Tibial nerve (tissue), 4 donors: ENCODE measurements at regions not wholly inside any gene's neighbourhood (a gene's known extent, or its start where the extent isn't known, plus 50 kb on each side); places are given as distances from the start of the nearest gene placed in this dataset.

ENCODE experiments used
- DNase-seq, 2 donors: peaks; one replicate each; pipeline ENCODE4 v3.0.0-alpha.2; 2019; ENCODE audit warnings: low spot score in 2 of 2
- H3K27ac ChIP-seq, 4 donors: fragments of 200-600 bp; sonication (generic) in 3 of 4; one replicate each; pipeline ENCODE4 v1.5.1; 2017 to 2019; ENCODE audit warnings: mild to moderate bottlenecking in 1 of 4
- H3K27me3 ChIP-seq, 2 donors: fragments of 200-600 bp; sonication (generic) in 1 of 2; one replicate each; pipeline versions ENCODE4 v1.5.1 to v1.6.0; 2017 to 2019
- H3K36me3 ChIP-seq, 3 donors: fragments of 200-600 bp; sonication (generic); one replicate each; pipeline ENCODE4 v1.5.1; 2018 to 2019
- H3K4me1 ChIP-seq, 4 donors: fragments of 200-600 bp; sonication (generic) in 3 of 4; one replicate each; pipeline ENCODE4 v1.5.1; 2017 to 2019
- H3K4me3 ChIP-seq, 4 donors: fragments of 200-600 bp; sonication (generic) in 3 of 4; one replicate each; pipeline ENCODE4 v1.5.1; 2017 to 2019; ENCODE audit warnings: mild to moderate bottlenecking in 1 of 4, moderate library complexity in 1 of 4
- H3K9me3 ChIP-seq, 4 donors: fragments of 200-600 bp; sonication (generic) in 3 of 4; one replicate each; pipeline ENCODE4 v1.5.1; 2017 to 2019
- EP300 ChIP-seq, 2 donors: sonication (generic); formaldehyde crosslinking; IDR thresholded peaks; one replicate each; pipeline ENCODE4 v1.6.1; 2017; ENCODE audit warnings: antibody characterized with exemption in 2 of 2, mild to moderate bottlenecking in 1 of 2
- POLR2A ChIP-seq, 2 donors: fragments of 450-650 bp; IDR thresholded peaks; one replicate each; pipeline ENCODE4 v1.6.1; 2017; ENCODE audit warnings: antibody characterized with exemption in 2 of 2, mild to moderate bottlenecking in 2 of 2, moderate library complexity in 2 of 2
- WGBS, 2 donors: methylation state at CpG; one replicate each; pipeline ENCODE4 v1.1.5; 2018; 5-methylcytosine and 5-hydroxymethylcytosine counted together
- TF ChIP-seq, protein P1 (sequence below), 5 experiments: fragments of 200-600 bp in 3 of 5; fragments of 450-650 bp in 2 of 5; sonication (generic) in 3 of 5; IDR thresholded peaks; one replicate each; pipeline ENCODE4 v1.5.1; 2016 to 2019; ENCODE audit warnings: antibody characterized with exemption in 5 of 5, mild to moderate bottlenecking in 3 of 5, moderate library complexity in 2 of 5

DNA sequence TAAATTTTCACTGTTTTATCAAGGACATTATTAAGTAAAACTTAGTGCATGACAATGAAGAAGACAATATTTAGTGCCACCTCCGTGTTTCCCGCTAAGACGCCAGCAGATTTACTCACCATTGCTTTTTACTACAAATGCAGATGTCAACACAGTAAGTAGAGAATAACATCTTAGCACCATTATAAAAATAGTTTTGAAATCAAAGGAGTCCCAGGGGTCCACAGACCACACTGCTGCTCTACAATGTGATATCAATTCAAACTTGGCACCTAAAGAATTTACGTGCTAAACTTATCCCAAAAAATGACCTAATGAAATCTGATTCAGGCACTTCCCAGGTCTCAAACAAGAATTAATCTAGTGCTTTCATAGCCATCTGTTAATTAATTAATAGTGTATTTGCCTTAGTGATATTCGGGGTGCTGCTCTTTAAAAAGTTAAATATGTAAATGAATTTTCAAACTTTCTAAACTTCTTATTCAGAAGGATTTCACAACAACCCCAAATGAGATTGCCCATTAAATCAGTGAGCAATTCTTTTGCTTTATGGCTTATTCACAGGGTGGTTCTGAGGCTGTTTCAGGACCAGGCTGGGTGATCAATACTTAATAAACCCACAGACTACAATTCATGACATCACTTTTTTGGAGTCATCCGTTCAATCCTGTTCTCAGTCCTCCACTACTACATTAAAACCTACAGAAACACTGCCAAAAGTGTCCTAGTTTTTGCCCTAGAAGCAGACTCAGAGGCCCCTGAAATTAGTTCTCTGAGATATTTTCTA is 161.3 kb upstream of the LMNTD1 start:
- no peak overlapping the region for H3K4me3 ChIP-seq
- H3K9me3 ChIP-seq = peaks cover 0 to 12% (median 2%) of the 10 kb centered on the region in 4 donors
- TF ChIP-seq, protein P1, sequence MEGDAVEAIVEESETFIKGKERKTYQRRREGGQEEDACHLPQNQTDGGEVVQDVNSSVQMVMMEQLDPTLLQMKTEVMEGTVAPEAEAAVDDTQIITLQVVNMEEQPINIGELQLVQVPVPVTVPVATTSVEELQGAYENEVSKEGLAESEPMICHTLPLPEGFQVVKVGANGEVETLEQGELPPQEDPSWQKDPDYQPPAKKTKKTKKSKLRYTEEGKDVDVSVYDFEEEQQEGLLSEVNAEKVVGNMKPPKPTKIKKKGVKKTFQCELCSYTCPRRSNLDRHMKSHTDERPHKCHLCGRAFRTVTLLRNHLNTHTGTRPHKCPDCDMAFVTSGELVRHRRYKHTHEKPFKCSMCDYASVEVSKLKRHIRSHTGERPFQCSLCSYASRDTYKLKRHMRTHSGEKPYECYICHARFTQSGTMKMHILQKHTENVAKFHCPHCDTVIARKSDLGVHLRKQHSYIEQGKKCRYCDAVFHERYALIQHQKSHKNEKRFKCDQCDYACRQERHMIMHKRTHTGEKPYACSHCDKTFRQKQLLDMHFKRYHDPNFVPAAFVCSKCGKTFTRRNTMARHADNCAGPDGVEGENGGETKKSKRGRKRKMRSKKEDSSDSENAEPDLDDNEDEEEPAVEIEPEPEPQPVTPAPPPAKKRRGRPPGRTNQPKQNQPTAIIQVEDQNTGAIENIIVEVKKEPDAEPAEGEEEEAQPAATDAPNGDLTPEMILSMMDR (IDR thresholded peaks at IDR 0.05) = no peak
- 71 to 76% methylated on average over 6 of the region's 6 CpGs for WGBS, 2 donors
- H3K36me3 ChIP-seq = no peaks in the 10 kb centered on the region
- H3K27me3 ChIP-seq = no peaks in the 10 kb centered on the region
- no peaks in the 10 kb centered on the region for H3K4me1 ChIP-seq
- DNase-seq = no peak
- H3K27ac ChIP-seq = peak overlapping the region in 2 of 4 donors; percentile 45 to 69

DNA sequence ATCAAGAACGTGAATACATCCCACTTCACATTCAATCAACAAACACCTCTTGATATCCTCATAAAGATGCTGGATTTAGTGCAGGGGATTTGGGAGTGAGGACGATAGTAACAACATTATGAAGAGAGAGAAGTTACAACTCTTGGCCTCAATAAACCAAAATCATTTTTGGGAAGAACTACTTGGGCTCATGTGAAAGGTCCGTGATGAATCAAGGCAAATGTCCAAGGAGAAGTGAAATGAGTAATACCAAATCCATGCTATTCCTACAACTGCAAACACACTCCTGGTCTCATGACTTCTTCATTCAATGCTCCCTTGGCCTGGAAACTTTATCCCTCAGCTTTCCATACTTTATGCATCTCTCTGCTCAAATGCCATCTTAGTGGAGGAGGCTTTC is 162.0 kb upstream of the LMNTD1 start:
- Histone ChIP-seq H3K4me3 (no peak overlapping the region), H3K36me3 (no peaks in the 10 kb centered on the region), H3K4me1 (no peaks in the 10 kb centered on the region), H3K27me3 (no peaks in the 10 kb centered on the region), H3K27ac (peak overlapping the region in 2 of 4 donors; percentile 45 to 69), H3K9me3 (peaks cover 0 to 12% (median 2%) of the 10 kb centered on the region in 4 donors)
- TF ChIP-seq POLR2A (IDR thresholded peaks at IDR 0.05) (no peak), EP300 (IDR thresholded peaks at IDR 0.05) (peak in 1 of 2 donors; percentile 50)
- TF ChIP-seq, protein P1 (IDR thresholded peaks at IDR 0.05) = no peak
- 75 to 77% methylated on average over 3 of the region's 3 CpGs for WGBS, 2 donors
- DNase-seq = no peak

DNA sequence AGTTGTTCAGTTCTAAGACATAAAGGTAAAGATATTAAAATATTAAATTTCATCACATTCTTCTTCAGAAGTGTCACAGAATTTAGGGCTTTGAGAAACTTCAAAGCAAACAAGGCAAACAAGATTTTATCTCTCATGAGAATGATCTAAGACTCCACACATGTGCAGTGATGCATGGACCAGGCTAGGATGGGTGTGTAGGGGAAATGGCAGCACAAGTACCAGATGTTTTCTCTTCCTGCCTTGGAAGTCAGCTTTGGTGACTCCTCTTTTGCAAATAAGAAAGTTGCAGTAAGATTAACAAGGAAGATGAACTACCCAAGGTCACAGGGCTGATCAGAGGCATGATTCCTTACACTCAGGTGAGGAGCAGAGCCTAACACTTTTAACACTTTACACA is 163.8 kb upstream of the LMNTD1 start:
- no peak for TF ChIP-seq POLR2A (IDR thresholded peaks at IDR 0.05)
- TF ChIP-seq EP300 (IDR thresholded peaks at IDR 0.05) = no peak
- TF ChIP-seq, protein P1 (IDR thresholded peaks at IDR 0.05) = no peak
- Histone ChIP-seq H3K27me3 (no peaks in the 10 kb centered on the region), H3K9me3 (no peaks in the 10 kb centered on the region), H3K36me3 (no peaks in the 10 kb centered on the region), H3K27ac (no peak overlapping the region), H3K4me3 (no peak overlapping the region), H3K4me1 (no peaks in the 10 kb centered on the region)
- DNase-seq = no peak

DNA sequence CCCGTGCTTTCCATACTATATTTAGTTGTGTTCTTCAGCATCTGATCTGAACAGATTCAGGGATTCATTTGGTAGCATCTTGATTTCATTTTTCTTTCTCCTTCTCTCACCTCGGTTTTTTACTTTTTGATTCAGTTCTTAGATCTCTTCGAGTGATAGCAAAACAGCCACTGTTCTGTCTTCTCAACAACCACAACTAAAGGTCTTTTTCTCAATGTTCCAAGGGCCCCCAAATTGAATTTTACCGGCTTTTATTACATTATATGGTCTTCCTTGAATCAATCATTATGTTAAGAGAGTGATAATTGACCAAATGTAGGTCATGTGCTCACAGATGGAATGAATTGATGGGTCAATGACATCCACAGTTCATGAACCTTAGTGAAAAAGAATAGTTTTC is 164.5 kb upstream of the LMNTD1 start:
- Histone ChIP-seq H3K9me3 (no peaks in the 10 kb centered on the region), H3K27me3 (no peaks in the 10 kb centered on the region), H3K36me3 (no peaks in the 10 kb centered on the region), H3K4me1 (no peaks in the 10 kb centered on the region), H3K4me3 (no peak overlapping the region), H3K27ac (no peak overlapping the region)
- no peak for DNase-seq
- TF ChIP-seq POLR2A (IDR thresholded peaks at IDR 0.05) = no peak
- TF ChIP-seq EP300 (IDR thresholded peaks at IDR 0.05) = no peak
- TF ChIP-seq, protein P1 (IDR thresholded peaks at IDR 0.05) = no peak
- WGBS, 2 donors = 67 to 78% methylated on average over 4 of the region's 4 CpGs

DNA sequence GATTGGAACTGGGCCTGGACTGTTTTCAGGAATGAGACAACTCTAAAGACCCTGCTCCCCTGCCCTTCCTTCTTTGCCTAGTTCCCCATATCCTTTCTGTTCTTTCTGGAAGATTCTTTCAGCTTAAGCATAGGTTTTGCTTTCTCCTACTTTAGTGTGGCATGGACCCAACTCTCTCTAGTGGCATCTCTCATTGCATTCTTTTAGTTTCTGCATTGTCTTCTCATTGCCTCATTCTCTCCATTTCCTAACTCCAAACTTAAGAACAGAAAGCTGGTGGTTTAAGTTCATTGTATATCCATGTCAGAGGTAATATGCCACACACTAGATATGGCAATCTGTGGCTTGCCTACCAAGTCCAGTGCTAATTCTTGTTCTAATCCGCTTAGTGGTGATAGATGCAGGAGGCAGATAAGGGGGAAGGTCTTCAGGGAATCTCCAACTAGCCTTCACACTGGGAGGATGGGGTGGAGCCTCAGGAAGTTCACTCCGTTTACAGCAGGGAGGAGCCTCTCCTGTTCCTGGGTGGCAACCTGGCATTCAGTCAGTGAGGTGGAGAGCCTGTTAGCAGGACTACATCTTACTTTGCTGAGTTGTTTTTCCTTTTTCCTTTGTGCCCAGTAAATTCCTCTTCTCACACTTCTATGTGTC is 165.1 kb upstream of the LMNTD1 start:
- no peaks in the 10 kb centered on the region for H3K27me3 ChIP-seq
- H3K4me3 ChIP-seq = no peak overlapping the region
- 62 to 73% methylated on average over 2 of the region's 2 CpGs for WGBS, 2 donors
- H3K9me3 ChIP-seq = no peaks in the 10 kb centered on the region
- no peak overlapping the region for H3K27ac ChIP-seq
- no peak for DNase-seq
- TF ChIP-seq, protein P1 (IDR thresholded peaks at IDR 0.05) = no peak
- TF ChIP-seq POLR2A (IDR thresholded peaks at IDR 0.05) = no peak
- TF ChIP-seq EP300 (IDR thresholded peaks at IDR 0.05) = no peak
- no peaks in the 10 kb centered on the region for H3K36me3 ChIP-seq
- H3K4me1 ChIP-seq = peaks cover 0 to 5% (median 0%) of the 10 kb centered on the region in 4 donors
